Fibroblast of lung (primary cell): ENCODE measurements at regions not wholly inside any gene's neighbourhood (a gene's known extent, or its start where the extent isn't known, plus 50 kb on each side); places are given as distances from the start of the nearest gene placed in this dataset.

Source experiments
- EZH2 ChIP-seq: IDR thresholded peaks from 2 replicates; pipeline ENCODE4 v1.5.1; 2012; ENCODE audit warnings: low read length, control low read depth, mild to moderate bottlenecking; ENCODE audit errors: missing control alignments
- TF ChIP-seq, protein P1 (sequence below), 2 donors: IDR thresholded peaks in 1 of 2; conservative IDR thresholded peaks in 1 of 2; 1 replicate in 1 of 2; 2 replicates in 1 of 2; pipeline ENCODE4 v1.5.1; 2011 to 2012; ENCODE audit warnings: low read length in 2 of 2, control low read depth in 1 of 2, inconsistent platforms in 1 of 2, low read depth in 1 of 2, mild to moderate bottlenecking in 1 of 2

DNA sequence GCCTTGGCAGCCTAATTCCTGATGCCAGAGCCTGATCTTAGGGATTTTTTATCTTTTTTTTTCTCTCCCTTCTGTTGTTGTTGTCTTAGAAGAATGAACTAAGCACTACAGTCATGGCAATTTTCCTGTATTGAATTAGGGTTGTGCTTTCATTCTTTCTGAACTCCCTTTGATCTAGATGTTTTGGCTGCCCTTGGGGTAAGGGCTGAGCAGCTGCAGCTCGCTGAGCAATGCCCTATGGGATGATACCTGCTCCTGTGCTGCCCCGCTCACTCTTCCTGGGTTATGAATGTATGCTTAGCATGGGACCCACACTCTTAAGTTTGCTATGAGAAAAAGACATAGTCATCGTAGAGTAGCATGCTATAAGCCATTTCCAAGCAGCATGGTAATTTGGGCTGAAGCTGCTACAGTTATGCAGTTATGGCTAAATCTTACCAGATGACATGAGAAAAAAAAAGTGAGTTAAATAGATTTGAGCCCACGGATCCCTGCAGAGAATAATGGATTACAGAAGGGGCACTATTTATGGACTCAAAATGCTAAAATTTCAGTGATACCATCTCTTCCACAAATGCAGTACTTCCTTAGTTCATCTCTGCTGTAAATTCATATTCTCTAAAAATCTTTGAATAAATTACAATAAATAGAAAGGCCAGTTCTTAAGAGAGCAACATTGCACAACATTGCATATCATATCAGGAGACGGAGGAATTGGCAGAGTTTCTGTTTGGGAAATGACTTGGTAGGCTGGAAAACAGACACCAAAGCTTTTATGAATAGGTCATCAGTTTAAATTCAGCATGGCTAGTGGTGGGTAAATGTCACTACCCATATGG is 79.2 kb upstream of the PTHLH start:
- no peak for TF ChIP-seq EZH2
- TF ChIP-seq, protein P1, sequence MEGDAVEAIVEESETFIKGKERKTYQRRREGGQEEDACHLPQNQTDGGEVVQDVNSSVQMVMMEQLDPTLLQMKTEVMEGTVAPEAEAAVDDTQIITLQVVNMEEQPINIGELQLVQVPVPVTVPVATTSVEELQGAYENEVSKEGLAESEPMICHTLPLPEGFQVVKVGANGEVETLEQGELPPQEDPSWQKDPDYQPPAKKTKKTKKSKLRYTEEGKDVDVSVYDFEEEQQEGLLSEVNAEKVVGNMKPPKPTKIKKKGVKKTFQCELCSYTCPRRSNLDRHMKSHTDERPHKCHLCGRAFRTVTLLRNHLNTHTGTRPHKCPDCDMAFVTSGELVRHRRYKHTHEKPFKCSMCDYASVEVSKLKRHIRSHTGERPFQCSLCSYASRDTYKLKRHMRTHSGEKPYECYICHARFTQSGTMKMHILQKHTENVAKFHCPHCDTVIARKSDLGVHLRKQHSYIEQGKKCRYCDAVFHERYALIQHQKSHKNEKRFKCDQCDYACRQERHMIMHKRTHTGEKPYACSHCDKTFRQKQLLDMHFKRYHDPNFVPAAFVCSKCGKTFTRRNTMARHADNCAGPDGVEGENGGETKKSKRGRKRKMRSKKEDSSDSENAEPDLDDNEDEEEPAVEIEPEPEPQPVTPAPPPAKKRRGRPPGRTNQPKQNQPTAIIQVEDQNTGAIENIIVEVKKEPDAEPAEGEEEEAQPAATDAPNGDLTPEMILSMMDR (conservative IDR thresholded peaks at IDR 0.05 in 1 of 2, IDR thresholded peaks at IDR 0.05 in 1 of 2; ENCODE audit: low read depth in 1 of 2, low read length in 2 of 2) = no peak
